ENCODE measurements at regions not wholly inside any gene's neighbourhood (a gene's known extent, or its start where the extent isn't known, plus 50 kb on each side); places are given as distances from the start of the nearest gene placed in this dataset.

DNA sequence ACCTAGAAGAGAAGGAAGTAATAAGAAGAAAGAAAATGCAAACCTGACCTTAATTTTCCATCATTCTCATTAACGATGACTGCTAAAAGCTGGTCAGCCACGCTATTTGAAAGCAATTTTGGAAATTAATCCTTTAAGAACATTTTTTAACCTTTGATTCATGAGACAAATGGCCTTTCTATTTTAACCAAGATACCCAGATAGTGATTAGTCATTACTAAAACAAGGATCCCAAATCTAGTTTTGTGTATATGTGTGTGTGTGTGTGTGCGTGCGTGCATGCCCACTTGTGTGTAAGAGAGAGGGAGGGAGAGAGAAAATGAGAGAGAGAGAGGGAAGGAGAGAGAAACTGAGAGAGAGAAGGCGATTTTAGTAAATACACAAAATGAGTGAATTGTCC, 329.5 kb downstream of the DEPDC1B start:
- no peak for DNase-seq

GRCh38 chr5:60369391-60369790, 330.6 kb downstream of the DEPDC1B start:
- DNase-seq = no peak

- no peak for DNase-seq
These were observed 331.9 kb downstream of the DEPDC1B start for GRCh38 chr5:60368100-60368499.

DNA sequence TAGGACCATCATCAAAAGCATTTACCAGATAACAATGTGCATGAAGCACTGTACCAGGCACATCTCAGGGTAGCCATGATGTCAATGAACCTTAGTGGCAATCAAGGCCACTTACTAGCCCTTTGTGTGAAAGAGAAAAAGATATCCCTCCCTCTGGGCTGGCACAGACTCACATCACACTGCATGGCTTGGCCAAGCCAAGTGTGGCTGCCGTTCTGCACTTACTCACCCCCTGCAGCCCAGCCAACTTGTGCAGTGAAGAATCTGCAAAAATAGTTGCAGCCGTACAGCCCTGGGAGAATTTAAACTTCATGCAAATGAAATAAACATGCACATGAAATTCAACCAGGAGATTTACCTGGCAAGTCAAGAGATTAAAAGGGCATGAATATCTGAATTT, 333.5 kb downstream of the DEPDC1B start:
- no peak for DNase-seq

- no peak for DNase-seq
These were observed 335.0 kb downstream of the DEPDC1B start for GRCh38 chr5:60365001-60365400.

- DNase-seq = no peak
These were observed 337.8 kb downstream of the DEPDC1B start for GRCh38 chr5:60362158-60362557.

DNA sequence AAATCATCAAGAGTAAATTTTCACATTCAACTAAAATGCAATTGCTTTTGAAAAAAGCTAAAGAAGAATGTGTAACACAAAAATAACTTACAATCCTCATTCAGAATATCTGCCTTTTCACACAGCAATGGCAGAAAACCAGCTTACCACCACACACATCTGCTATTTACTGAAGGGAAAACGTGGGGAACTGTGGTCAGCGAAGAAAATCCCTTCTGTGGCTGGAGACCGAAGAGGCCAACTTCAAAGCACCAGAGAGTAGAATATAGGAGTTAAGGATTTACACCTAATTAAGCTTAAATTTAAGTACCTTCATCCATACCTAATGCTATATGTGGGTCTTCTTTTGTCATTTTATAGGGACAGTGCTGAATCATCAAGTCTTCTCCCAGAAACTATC, 339.6 kb downstream of the DEPDC1B start:
- no peak for DNase-seq

GRCh38 chr5:60357302-60357701, 342.7 kb downstream of the DEPDC1B start:
- no peak for DNase-seq

- no peak for DNase-seq
These were observed 343.2 kb downstream of the DEPDC1B start for GRCh38 chr5:60356745-60357144.

- DNase-seq = no peak
These were observed 344.8 kb downstream of the DEPDC1B start for GRCh38 chr5:60355181-60355580.

- DNase-seq = no peak
These were observed 345.7 kb downstream of the DEPDC1B start for GRCh38 chr5:60354311-60354710.

GRCh38 chr5:60352992-60353599, 346.9 kb downstream of the DEPDC1B start:
- no peak for DNase-seq

GRCh38 chr5:60350794-60351193, 349.2 kb downstream of the DEPDC1B start:
- DNase-seq = no peak

DNA sequence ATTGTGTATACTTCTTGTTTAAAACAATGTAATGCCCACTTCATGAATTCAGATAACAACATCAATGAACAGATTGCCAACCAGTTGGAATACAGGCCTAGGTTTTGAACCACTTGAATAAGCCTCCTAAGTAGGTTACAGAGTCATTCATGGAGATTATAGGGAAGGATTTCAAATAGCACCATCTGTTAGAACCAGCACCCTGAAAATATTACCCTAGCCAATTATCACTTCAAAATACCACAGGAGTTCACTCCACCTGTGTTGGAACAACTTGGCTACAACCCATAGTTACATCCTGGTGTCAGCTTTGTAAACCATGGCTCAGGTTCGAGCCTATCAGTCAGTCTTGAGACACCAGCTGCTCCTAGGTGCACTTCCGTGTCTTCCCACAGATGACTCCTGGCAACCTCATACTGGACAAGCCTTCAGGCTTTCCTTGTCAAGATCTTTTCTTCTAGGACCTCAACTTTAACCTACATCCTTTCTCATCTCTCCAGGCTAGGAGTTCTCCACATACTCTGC, 350.0 kb downstream of the DEPDC1B start:
- DNase-seq = no peak

DNA sequence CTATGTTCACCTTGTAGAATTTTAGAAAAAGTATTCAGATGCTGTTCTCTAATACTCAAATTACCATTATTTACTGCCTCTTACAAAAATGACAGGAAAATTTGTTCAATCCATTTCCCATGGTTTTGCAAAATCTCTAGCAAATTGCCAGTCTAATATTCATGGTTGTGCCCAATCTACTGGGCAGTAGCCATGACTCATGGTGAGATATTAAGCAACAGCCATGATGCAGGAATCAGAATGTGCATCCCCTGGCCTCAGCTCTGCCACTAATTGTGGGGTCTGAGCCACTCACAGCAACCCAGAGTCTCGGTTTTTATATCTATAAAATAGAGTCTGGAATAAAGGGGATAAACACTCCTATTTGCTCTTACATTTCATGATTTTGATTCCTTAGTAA, 353.6 kb downstream of the DEPDC1B start:
- no peak for DNase-seq

- no peak for DNase-seq
These were observed 356.9 kb downstream of the DEPDC1B start for GRCh38 chr5:60343102-60343501.

- DNase-seq = no peak
These were observed 358.9 kb downstream of the DEPDC1B start for GRCh38 chr5:60340965-60341471.

DNA sequence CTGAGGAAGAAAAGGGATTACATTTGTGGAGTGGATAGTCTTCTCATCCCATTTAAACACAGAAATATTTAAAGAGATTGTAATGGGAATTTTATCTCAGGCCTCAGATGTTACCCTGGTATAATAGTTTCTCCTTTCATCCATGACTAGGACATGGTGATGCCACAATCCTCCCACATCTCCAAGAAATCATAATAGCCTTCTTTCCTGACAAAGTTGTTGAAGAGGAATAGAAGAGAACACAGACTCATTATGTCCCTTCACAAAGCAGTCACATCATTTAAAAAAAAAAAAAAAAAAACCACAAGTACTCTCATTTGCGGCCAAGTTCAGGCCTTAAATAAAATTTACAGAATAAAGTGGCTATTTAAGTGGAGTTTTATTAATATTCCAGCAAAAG, 359.6 kb downstream of the DEPDC1B start:
- DNase-seq = no peak

DNA sequence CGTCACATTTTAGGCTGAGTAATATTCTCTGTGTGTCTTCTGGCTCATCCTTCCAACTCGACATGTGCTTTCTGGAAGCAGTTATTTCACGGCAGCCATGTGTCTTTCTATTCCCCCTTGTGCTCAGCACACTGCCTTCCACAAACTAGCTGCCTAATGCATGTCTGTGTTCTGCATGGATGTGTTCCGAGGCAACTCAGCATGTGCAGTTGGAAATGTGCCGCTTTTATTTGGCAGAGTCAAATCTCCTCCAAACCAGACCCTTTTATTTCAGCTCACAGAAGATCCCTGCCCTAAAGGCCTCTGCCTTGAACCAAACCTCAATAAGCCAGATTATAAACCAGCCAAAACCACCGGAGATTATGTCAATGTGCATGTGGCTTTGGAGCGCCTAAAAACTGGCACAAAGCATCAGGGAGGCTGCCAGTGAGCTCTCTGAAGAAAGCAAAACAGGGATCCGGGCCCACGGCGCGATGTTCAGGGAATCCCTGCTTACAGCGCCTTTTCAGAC, 360.2 kb downstream of the DEPDC1B start:
- DNase-seq = peak; percentile 88

GRCh38 chr5:60338846-60339245, 361.1 kb downstream of the DEPDC1B start:
- DNase-seq = no peak

DNA sequence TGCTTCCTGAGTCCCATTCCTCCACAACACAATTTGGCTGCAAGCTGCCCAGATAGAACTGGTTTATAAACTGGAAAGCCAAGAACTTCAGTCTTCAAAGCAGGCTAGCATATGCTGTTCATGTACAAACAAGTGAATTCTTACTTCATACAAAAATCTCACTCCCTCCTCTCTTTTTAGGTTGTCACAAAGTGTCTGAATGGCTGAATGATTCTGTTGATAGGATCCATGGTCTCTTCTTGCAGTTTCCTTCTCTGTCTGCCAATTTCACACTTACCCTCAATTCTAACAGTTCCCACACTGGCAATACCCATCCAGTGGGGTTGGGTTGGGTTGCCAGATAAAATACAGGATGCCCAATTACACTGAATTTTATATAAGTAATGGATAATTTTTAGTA, 363.5 kb downstream of the DEPDC1B start:
- no peak for DNase-seq

- no peak for DNase-seq
These were observed 364.1 kb downstream of the DEPDC1B start for GRCh38 chr5:60335913-60336312.

GRCh38 chr5:60334281-60334713, 365.7 kb downstream of the DEPDC1B start:
- DNase-seq = no peak

DNA sequence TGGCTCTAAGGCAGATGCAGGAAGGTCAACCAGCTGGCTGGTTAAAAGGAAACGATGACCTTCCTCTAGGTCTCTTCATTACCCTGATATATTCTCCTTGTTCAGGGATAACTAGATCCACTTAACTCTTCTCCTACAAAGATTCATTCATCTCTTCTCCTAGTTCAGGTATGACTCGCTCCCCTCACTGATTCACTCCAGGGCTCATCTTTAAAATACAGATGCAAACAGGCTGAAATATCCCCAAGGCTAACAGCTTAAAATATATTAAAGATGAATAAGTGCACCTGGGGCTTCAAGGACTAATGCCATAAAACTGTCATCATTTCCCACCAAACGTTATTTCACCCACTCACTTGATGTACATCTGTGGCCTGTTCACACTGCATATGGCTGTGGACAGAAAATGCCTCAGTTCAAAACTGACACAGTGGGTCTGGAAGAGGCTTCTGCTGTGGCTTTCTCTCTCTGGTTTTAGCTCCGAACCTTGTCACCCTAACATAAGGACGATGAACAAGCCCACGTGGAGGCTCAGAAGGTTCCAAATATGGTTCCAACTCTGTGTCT, 366.9 kb downstream of the DEPDC1B start:
- DNase-seq = no peak

Data from hindlimb muscle (tissue), 1 donor.